Smooth muscle cell (in vitro differentiated cells): ENCODE measurements at regions not wholly inside any gene's neighbourhood (a gene's known extent, or its start where the extent isn't known, plus 50 kb on each side); places are given as distances from the start of the nearest gene placed in this dataset.

Experiments
- DNase-seq: peaks from one replicate; lab custom pipeline; 2025; ENCODE audit not compliant: unreplicated experiment; lab: John Stamatoyannopoulos, UW
- H2AFZ ChIP-seq: fragments of 200-600 bp; sonication (generic); 2 replicates; pipeline ENCODE4 v1.6.0; 2016; ENCODE audit warnings: antibody characterized with exemption, low read depth, mild to moderate bottlenecking
- H3F3A ChIP-seq: fragments of 200-600 bp; sonication (generic); 2 replicates; pipeline ENCODE4 v1.6.0; 2017; ENCODE audit warnings: antibody characterized with exemption, low read depth
- H3K27ac ChIP-seq: fragments of 200-600 bp; sonication (generic); 2 replicates; pipeline ENCODE4 v1.5.1; 2016; ENCODE audit warnings: low read depth, mild to moderate bottlenecking
- H3K27me3 ChIP-seq: fragments of 200-600 bp; sonication (generic); 2 replicates; pipeline ENCODE4 v1.6.1; 2016; ENCODE audit warnings: low read depth, mild to moderate bottlenecking
- H3K36me3 ChIP-seq: fragments of 200-600 bp; sonication (generic); 2 replicates; pipeline ENCODE4 v1.5.1; 2016; ENCODE audit warnings: low read depth
- H3K4me1 ChIP-seq: fragments of 200-600 bp; sonication (generic); 2 replicates; pipeline ENCODE4 v1.5.1; 2016; ENCODE audit warnings: low read depth
- H3K4me2 ChIP-seq: fragments of 200-600 bp; sonication (generic); 2 replicates; pipeline ENCODE4 v1.6.0; 2016; ENCODE audit warnings: mild to moderate bottlenecking
- H3K4me3 ChIP-seq: fragments of 200-600 bp; sonication (generic); 2 replicates; pipeline ENCODE4 v1.5.1; 2016; ENCODE audit warnings: mild to moderate bottlenecking
- H3K79me2 ChIP-seq: fragments of 200-600 bp; sonication (generic); 2 replicates; pipeline ENCODE4 v1.6.0; 2016; ENCODE audit warnings: low read depth, mild to moderate bottlenecking
- H3K9ac ChIP-seq: fragments of 200-600 bp; sonication (generic); 2 replicates; pipeline ENCODE4 v1.6.0; 2016; ENCODE audit warnings: low read depth
- H3K9me3 ChIP-seq: fragments of 200-600 bp; sonication (generic); replicated peaks from 2 replicates; pipeline ENCODE4 v1.5.1; 2016; ENCODE audit warnings: low read depth
- H4K20me1 ChIP-seq: fragments of 200-600 bp; sonication (generic); 2 replicates; pipeline ENCODE4 v1.6.0; 2016; ENCODE audit warnings: low read depth
- CTCF ChIP-seq: fragments of 200-600 bp; sonication (generic); IDR thresholded peaks from 2 replicates; pipeline ENCODE4 v1.5.1; 2017; ENCODE audit warnings: borderline replicate concordance, mild to moderate bottlenecking, antibody characterized with exemption; ENCODE audit not compliant: insufficient read depth, poor library complexity, severe bottlenecking
- WGBS: methylation state at CpG from one replicate; pipeline ENCODE4 v1.1.7; 2016; ENCODE audit warnings: low lambda C conversion rate; 5-methylcytosine and 5-hydroxymethylcytosine counted together

DNA sequence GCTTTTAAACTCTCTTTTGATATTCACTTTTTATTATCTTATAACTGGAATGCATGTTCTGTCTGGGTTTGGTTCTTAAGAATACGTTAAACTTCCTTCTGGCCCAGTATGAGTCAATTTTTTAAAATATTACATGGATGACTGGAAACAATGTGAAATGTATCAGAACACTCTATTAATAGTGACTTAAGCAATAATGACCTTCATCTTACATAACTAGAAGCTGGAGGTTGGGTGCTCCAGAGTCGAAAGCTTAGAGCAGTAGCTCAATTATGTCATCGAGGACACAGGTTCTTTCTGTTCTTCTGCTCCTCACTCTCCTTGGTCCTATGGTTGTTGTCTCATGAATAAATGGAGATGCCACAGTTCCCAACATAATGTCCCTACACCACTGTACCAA is 91.6 kb upstream of the FOXD3 start:
- Histone ChIP-seq H3K9me3 (no peaks in the 10 kb centered on the region), H3K4me1 (no peaks in the 10 kb centered on the region), H3K4me2 (no peak overlapping the region), H3K36me3 (no peaks in the 10 kb centered on the region), H2AFZ (no peak overlapping the region), H3F3A (no peaks in the 10 kb centered on the region), H4K20me1 (no peaks in the 10 kb centered on the region), H3K79me2 (no peaks in the 10 kb centered on the region), H3K9ac (no peak overlapping the region), H3K27me3 (no peaks in the 10 kb centered on the region), H3K27ac (no peak overlapping the region), H3K4me3 (no peak overlapping the region)
- 97% methylated on average over 3 of the region's 3 CpGs for WGBS
- TF ChIP-seq CTCF, result no peak
- DNase-seq, result no peak

DNA sequence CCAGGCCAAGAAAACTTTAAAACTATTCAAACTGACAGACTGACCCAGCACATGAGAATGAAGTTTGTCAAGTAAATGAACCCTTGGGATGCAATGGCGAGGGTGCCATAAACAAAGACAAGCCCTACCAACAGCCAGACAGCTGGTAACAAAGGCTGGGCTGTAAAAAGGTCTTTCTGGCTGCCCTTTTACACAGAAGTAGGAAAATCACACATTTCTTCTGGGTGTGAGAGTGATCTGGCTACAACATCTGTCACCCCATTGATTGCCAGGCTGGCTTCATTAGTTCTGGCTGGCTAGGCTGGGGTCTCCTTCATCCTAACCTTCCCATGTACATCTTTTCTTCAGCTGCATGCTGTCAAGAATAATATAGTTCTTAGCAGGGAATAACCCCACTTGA is 83.6 kb upstream of the FOXD3 start:
- no peak for TF ChIP-seq CTCF
- H3K9ac ChIP-seq, result no peak overlapping the region
- WGBS, result 91% methylated on average over 1 of the region's 1 CpG
- H3K9me3 ChIP-seq, result no peaks in the 10 kb centered on the region
- H4K20me1 ChIP-seq, result no peaks in the 10 kb centered on the region
- no peak overlapping the region for H3K4me3 ChIP-seq
- H3F3A ChIP-seq, result no peaks in the 10 kb centered on the region
- no peaks in the 10 kb centered on the region for H3K79me2 ChIP-seq
- no peak for DNase-seq
- H3K36me3 ChIP-seq, result no peaks in the 10 kb centered on the region
- H2AFZ ChIP-seq, result no peak overlapping the region
- H3K4me1 ChIP-seq, result no peaks in the 10 kb centered on the region
- H3K4me2 ChIP-seq, result no peak overlapping the region
- H3K27ac ChIP-seq, result no peak overlapping the region
- no peaks in the 10 kb centered on the region for H3K27me3 ChIP-seq

DNA sequence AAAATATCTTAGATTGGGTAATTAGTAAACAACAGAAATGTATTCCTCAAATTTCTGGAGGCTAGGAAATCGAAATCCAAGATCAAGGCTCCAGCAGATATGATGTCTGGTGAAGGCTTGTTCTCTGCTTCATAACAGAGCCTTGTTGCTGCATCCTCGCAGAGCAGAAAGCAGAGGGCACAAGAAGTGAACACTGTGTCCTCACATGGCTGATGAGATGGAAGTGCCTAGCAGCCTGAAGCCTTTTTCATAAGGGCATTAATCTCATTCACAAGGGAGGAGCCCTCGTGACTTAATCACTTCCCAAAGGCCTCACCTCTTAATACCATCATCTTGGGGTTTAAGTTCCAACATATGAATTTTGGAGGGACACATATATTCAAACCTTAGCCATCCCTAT is 77.2 kb upstream of the FOXD3 start:
- Histone ChIP-seq H3F3A (no peaks in the 10 kb centered on the region), H4K20me1 (no peaks in the 10 kb centered on the region), H3K79me2 (no peaks in the 10 kb centered on the region), H2AFZ (no peak overlapping the region), H3K4me3 (no peak overlapping the region), H3K36me3 (no peaks in the 10 kb centered on the region), H3K4me2 (no peak overlapping the region), H3K27me3 (no peaks in the 10 kb centered on the region), H3K9me3 (no peaks in the 10 kb centered on the region), H3K27ac (no peak overlapping the region), H3K9ac (no peak overlapping the region), H3K4me1 (no peaks in the 10 kb centered on the region)
- no peak for DNase-seq
- no peak for TF ChIP-seq CTCF
- WGBS, result 95% methylated on average over 3 of the region's 3 CpGs

DNA sequence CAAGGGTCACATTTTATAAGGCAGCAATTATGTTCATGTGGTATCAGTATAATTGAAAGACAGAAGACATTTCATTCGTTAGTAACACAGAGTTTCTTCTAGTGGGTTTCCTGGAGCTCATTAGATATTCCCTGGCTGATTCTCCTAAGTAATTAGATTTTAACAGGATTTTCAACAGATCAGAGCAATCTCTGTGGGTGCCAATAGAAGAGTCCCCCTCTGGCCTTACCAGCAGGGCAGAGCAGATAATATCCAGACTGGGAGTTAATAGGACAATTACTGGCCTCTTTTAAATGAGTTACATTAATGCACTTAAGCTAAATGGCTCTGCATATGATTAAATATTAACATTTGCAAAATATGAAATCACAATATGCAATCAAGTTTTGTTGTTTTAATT is 74.2 kb upstream of the FOXD3 start:
- Histone ChIP-seq H2AFZ (no peak overlapping the region), H3K27me3 (no peaks in the 10 kb centered on the region), H4K20me1 (no peaks in the 10 kb centered on the region), H3K9ac (no peak overlapping the region), H3K4me2 (no peak overlapping the region), H3K36me3 (no peaks in the 10 kb centered on the region), H3K79me2 (no peaks in the 10 kb centered on the region), H3K9me3 (no peaks in the 10 kb centered on the region), H3K4me3 (no peak overlapping the region), H3K4me1 (no peaks in the 10 kb centered on the region), H3F3A (no peaks in the 10 kb centered on the region), H3K27ac (no peak overlapping the region)
- no peak for TF ChIP-seq CTCF
- DNase-seq, result no peak
- WGBS, result 88% methylated on average over 1 of the region's 1 CpG
